HG02852 (cell line): ENCODE measurements at regions not wholly inside any gene's neighbourhood (a gene's known extent, or its start where the extent isn't known, plus 50 kb on each side); places are given as distances from the start of the nearest gene placed in this dataset.

Experiments
- ATAC-seq: cut with Tn5 transposase; IDR thresholded peaks from one replicate; pipeline ENCODE4 v1.9.1; 2021; ENCODE audit warnings: mild to moderate bottlenecking, moderate library complexity; ENCODE audit not compliant: unreplicated experiment

GRCh38 chr1:87853576-87854351, 525.1 kb downstream of the LMO4 start:
- no peak for ATAC-seq

- ATAC-seq = no peak
Measured at GRCh38 chr1:87863317-87863716, 534.6 kb downstream of the LMO4 start.

GRCh38 chr1:87864676-87865075, 536.0 kb downstream of the LMO4 start:
- no peak for ATAC-seq

GRCh38 chr1:87866416-87866815, 537.7 kb downstream of the LMO4 start:
- no peak for ATAC-seq

GRCh38 chr1:87867626-87868025, 538.9 kb downstream of the LMO4 start:
- ATAC-seq = no peak

- no peak for ATAC-seq
Measured at GRCh38 chr1:87869567-87869966, 540.9 kb downstream of the LMO4 start.

GRCh38 chr1:87872189-87872588, 543.5 kb downstream of the LMO4 start:
- ATAC-seq = peak; percentile 91

GRCh38 chr1:87872692-87873091, 544.0 kb downstream of the LMO4 start:
- no peak for ATAC-seq

- ATAC-seq = no peak
Measured at GRCh38 chr1:87878873-87879272, 550.2 kb downstream of the LMO4 start.

GRCh38 chr1:87880098-87880760, 551.5 kb downstream of the LMO4 start:
- ATAC-seq = no peak

- ATAC-seq = no peak
Measured at GRCh38 chr1:87880764-87881163, 552.1 kb downstream of the LMO4 start.

GRCh38 chr1:87883906-87884305, 555.2 kb downstream of the LMO4 start:
- ATAC-seq = no peak

- no peak for ATAC-seq
Measured at GRCh38 chr1:87884581-87884980, 555.9 kb downstream of the LMO4 start.

GRCh38 chr1:87885278-87886025, 556.8 kb downstream of the LMO4 start:
- ATAC-seq = no peak

- ATAC-seq = no peak
Measured at GRCh38 chr1:87887100-87887499, 558.4 kb downstream of the LMO4 start.

- no peak for ATAC-seq
Measured at GRCh38 chr1:87888446-87888845, 559.8 kb downstream of the LMO4 start.

- no peak for ATAC-seq
Measured at GRCh38 chr1:87894062-87894461, 565.4 kb downstream of the LMO4 start.

- no peak for ATAC-seq
Measured at GRCh38 chr1:87897481-87897880, 568.8 kb downstream of the LMO4 start.

GRCh38 chr1:87898431-87898830, 569.8 kb downstream of the LMO4 start:
- no peak for ATAC-seq

- ATAC-seq = no peak
Measured at GRCh38 chr1:87899017-87899416, 570.3 kb downstream of the LMO4 start.

GRCh38 chr1:87899746-87900145, 571.1 kb downstream of the LMO4 start:
- ATAC-seq = no peak

- ATAC-seq = peak; percentile 48
Measured at GRCh38 chr1:87902830-87903229, 574.1 kb downstream of the LMO4 start.
